NB4 (cell line): ENCODE measurements at regions not wholly inside any gene's neighbourhood (a gene's known extent, or its start where the extent isn't known, plus 50 kb on each side); places are given as distances from the start of the nearest gene placed in this dataset.

ENCODE experiments used
- CTCF ChIP-seq: IDR thresholded peaks from one replicate; pipeline ENCODE4 v1.5.1; 2012; ENCODE audit warnings: low read depth, low read length
- MYC ChIP-seq: IDR thresholded peaks from 2 replicates; pipeline ENCODE4 v1.6.1; 2011; ENCODE audit warnings: low read depth, low read length
- POLR2A ChIP-seq: IDR thresholded peaks from 2 replicates; pipeline ENCODE4 v1.6.1; 2011; ENCODE audit warnings: mild to moderate bottlenecking; ENCODE audit not compliant: insufficient read length; ENCODE audit errors: extremely low read depth
- TF ChIP-seq, protein P1 (sequence below): IDR thresholded peaks from 2 replicates; pipeline ENCODE4 v1.6.1; 2011; ENCODE audit warnings: low read depth, low read length

DNA sequence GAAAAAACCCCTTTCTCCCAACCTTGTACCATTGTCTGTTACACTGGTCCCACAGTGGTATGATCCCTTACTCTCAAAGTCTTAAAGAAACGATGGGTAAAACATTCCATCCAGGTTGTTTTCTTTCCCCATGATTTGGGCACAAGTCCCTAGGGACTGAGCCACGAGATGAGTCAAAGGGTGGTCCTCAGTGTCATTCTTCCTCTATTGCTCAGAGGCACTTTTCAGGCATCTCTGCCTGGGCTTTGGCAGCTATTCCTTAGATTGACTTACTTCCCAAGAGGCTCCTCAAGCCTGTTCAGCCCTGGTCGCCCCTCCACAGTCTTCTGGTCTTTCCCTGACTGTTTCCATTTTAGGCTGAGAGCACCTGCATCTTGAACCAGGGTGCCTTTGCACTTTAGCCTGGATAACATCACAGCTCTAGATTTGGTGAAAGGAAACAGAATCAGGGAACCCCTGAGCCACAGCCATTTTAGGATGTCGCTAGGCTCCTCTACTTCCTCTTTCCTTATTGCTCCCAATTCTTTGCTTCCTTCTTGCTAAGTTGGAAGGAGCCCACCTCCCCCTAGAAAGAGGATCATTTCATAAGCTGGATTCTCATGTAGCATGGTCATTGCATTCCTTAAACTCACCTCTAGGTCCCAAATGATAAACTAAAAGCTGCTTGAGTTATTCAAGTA lies 131.0 kb upstream of the TPRG1 start:
- TF ChIP-seq CTCF (no peak), POLR2A (no peak), MYC (no peak)
- TF ChIP-seq, protein P1, sequence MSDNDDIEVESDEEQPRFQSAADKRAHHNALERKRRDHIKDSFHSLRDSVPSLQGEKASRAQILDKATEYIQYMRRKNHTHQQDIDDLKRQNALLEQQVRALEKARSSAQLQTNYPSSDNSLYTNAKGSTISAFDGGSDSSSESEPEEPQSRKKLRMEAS: no peak
